Fibroblast of villous mesenchyme (primary cell): ENCODE measurements at regions not wholly inside any gene's neighbourhood (a gene's known extent, or its start where the extent isn't known, plus 50 kb on each side); places are given as distances from the start of the nearest gene placed in this dataset.

Experiments
- DNase-seq: peaks from one replicate; pipeline ENCODE4 v3.0.0-alpha.2; 2010; ENCODE audit warnings: low read depth
- H3K4me3 ChIP-seq: 2 replicates; pipeline ENCODE4 v1.5.1; 2011; ENCODE audit warnings: low read depth, mild to moderate bottlenecking, low read length
- TF ChIP-seq, protein P1 (sequence below): IDR thresholded peaks from 2 replicates; pipeline ENCODE4 v1.5.1; 2012; ENCODE audit warnings: low read depth, mild to moderate bottlenecking, low read length; ENCODE audit not compliant: insufficient read depth

DNA sequence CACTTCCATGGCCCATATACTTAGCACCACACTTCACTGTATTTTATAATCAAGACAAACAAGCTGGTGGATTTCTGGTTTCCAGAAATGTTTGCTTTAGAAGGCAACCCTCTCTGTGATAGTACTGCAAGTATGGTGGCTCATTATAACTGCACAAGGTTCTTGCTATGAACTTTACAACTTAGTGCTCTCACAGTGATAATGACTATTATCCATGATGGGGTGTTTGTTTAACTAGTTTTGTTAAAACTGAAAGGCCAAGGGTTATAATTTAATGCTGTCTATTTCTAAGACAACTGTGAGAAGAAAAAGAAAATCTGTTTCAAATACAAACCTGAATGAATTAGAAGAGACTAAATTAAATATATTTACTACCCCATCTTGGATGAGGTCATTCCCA lies 903.2 kb downstream of the ADGRL2 start:
- no peak for DNase-seq
- H3K4me3 ChIP-seq = no peak overlapping the region
- TF ChIP-seq, protein P1, sequence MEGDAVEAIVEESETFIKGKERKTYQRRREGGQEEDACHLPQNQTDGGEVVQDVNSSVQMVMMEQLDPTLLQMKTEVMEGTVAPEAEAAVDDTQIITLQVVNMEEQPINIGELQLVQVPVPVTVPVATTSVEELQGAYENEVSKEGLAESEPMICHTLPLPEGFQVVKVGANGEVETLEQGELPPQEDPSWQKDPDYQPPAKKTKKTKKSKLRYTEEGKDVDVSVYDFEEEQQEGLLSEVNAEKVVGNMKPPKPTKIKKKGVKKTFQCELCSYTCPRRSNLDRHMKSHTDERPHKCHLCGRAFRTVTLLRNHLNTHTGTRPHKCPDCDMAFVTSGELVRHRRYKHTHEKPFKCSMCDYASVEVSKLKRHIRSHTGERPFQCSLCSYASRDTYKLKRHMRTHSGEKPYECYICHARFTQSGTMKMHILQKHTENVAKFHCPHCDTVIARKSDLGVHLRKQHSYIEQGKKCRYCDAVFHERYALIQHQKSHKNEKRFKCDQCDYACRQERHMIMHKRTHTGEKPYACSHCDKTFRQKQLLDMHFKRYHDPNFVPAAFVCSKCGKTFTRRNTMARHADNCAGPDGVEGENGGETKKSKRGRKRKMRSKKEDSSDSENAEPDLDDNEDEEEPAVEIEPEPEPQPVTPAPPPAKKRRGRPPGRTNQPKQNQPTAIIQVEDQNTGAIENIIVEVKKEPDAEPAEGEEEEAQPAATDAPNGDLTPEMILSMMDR = no peak

DNA sequence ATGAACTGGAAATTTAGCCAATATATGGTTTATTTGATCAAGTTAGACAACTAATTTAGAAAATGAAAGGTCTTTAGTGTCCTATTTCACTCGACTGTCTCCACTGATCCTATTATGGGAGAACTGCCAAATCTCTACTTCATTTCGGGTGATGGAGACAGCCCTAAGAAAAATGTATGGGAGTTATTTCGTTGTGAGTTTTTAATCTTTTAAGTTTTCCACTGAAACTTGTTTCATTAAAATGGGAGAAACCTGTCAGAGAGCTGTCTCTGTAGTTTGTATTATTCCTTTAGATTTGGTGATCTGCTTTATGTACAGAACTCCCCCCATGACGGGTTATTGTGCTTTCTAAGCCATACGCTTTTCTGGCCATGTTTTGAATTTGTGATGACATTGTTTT lies 899.7 kb downstream of the ADGRL2 start:
- TF ChIP-seq, protein P1 = no peak
- DNase-seq = no peak
- H3K4me3 ChIP-seq = no peak overlapping the region

DNA sequence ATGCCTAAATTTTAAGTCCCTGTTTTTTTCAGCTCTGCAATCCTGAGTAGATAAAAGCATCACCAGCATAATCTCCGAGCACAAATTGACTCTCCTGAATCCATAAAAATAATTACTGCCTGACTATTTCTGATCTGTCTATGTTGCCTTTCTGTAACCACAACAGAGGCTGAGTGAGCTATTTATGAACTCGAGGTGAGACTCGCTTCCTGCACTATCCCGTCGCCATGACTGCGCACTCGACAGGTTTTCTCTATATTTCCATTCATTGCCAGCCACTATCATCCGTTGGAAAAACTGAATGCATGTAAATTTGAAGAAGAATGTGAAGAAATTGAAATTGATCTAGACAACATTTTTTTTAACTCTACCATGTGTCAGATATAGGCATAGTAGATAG lies 897.2 kb downstream of the ADGRL2 start:
- H3K4me3 ChIP-seq = no peak overlapping the region
- TF ChIP-seq, protein P1 = no peak
- DNase-seq = no peak

DNA sequence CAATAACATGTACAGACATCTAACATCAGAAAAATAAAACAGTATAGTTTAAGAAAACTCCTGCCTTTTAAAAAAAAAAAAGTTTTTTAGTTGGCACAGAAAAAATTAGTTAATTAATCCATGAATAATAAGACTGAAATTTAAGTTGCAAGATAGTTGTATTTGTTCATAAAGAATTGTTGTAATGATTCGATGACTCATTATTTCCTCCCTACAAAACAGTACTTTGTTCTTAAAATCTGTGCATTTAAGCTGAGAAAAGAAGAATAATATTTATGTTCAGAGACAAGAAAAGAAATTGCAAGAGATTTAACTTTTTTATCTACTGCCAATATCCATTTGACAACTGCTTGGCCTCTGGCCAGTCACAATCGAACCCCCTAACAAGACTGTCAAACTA lies 894.7 kb downstream of the ADGRL2 start:
- TF ChIP-seq, protein P1 = no peak
- DNase-seq = no peak
- no peak overlapping the region for H3K4me3 ChIP-seq

DNA sequence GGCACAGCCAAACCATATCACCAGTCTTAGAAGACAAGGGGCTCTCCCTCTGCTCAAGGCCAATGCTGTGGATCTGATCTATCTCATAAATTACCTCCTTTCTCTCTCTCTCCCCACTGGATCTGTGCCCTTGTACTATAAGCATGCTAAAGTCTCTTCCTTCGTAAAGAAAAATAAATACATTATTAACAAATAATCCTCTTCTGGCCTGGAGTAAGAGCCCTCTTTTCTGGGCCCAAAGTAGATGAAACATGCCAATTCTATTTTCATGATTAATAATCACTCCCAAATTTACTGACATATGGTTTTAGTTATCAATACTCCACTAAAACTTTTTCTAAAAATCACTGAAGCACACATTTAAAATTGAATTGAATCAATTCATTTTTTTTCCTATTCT lies 889.7 kb downstream of the ADGRL2 start:
- TF ChIP-seq, protein P1 = no peak
- no peak overlapping the region for H3K4me3 ChIP-seq
- no peak for DNase-seq

DNA sequence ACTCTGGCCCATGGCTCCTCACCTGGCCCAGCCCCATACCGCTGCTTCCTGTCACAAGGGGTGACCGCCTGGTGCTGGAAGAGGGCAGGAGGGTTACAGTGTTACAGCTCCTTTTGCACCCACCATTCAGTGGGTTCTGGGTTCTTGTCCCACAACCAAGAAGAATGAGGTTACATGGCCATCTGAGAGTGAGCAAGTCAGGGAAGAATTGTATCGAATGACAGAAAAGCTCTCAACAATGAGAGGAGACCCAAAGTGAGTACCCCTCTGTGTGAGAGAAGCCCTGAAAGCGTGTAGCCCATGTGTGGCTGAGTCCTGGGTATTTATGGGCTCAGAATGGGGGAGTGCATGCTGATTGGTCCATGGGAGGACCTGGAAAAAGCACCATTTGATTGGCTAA lies 888.5 kb downstream of the ADGRL2 start:
- no peak for DNase-seq
- TF ChIP-seq, protein P1 = no peak
- no peak overlapping the region for H3K4me3 ChIP-seq

DNA sequence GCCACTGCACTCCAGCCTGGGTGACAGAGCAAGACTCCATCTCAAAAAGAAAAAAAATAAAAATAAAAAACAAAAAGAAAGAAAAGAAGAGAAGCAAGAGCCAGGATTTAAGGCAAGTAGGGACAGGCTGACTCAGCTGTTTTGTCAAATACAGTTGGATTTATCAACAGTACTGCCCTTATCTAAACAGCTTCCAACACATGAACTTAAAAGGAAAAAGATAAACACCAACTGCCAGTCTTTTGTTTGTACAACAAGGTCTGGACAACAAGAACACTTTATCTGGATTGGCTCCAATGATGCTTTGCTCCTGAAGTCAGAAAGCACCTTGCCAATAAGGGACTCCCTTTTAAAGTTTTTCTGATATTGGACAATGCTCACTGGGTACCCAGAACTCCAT lies 886.0 kb downstream of the ADGRL2 start:
- DNase-seq = no peak
- TF ChIP-seq, protein P1 = no peak
- no peak overlapping the region for H3K4me3 ChIP-seq
